Nephron progenitor cell (in vitro differentiated cells): ENCODE measurements at regions not wholly inside any gene's neighbourhood (a gene's known extent, or its start where the extent isn't known, plus 50 kb on each side); places are given as distances from the start of the nearest gene placed in this dataset.

Experiments
- DNase-seq: peaks from one replicate; pipeline ENCODE4 v3.0.0; 2021
- H3K27ac Mint-ChIP-seq: 2 replicates; pipeline ENCODE4 v1.8.0; 2021; ENCODE audit warnings: mild to moderate bottlenecking, moderate library complexity, mixed read lengths
- H3K27me3 Mint-ChIP-seq: 2 replicates; pipeline ENCODE4 v1.8.0; 2021; ENCODE audit warnings: mild to moderate bottlenecking, low read depth, mixed read lengths; ENCODE audit not compliant: poor library complexity
- H3K36me3 Mint-ChIP-seq: 2 replicates; pipeline ENCODE4 v1.8.0; 2021; ENCODE audit warnings: low read depth, mixed read lengths
- H3K4me1 Mint-ChIP-seq: 2 replicates; pipeline ENCODE4 v1.8.0; 2021; ENCODE audit warnings: mixed read lengths
- H3K4me3 Mint-ChIP-seq: 2 replicates; pipeline ENCODE4 v1.8.0; 2021; ENCODE audit warnings: mild to moderate bottlenecking, moderate library complexity, mixed read lengths
- H3K9me3 Mint-ChIP-seq: 2 replicates; pipeline ENCODE4 v1.8.0; 2021; ENCODE audit warnings: mild to moderate bottlenecking, moderate library complexity, mixed read lengths
- TF ChIP-seq, protein P1 (sequence below): fragments of 200-600 bp; sonication (generic); IDR thresholded peaks from 2 replicates; pipeline ENCODE4 v1.5.0; 2021; ENCODE audit warnings: antibody characterized with exemption

DNA sequence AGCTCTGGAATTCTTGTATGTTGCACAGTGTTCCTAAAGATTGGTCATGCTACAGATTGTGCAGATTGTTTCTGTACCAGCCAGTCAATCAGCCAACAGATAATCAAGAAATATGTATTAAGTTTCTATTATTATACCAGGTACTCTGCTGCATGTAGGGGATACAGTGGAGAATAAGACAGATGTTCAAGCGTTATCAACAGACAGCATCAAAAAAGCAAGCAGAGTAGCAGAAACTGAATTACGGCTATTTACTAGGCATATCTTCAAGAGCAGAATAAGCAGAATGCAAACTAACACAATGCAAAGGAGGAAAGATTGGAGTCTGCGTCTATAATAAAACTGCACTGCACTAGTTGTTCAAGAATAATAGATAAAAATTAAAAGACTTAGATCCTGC lies 278.6 kb downstream of the ETS1 start:
- no peak overlapping the region for H3K4me3 Mint-ChIP-seq
- peaks cover 4% of the 10 kb centered on the region for H3K36me3 Mint-ChIP-seq
- peaks cover 5% of the 10 kb centered on the region for H3K9me3 Mint-ChIP-seq
- TF ChIP-seq, protein P1, sequence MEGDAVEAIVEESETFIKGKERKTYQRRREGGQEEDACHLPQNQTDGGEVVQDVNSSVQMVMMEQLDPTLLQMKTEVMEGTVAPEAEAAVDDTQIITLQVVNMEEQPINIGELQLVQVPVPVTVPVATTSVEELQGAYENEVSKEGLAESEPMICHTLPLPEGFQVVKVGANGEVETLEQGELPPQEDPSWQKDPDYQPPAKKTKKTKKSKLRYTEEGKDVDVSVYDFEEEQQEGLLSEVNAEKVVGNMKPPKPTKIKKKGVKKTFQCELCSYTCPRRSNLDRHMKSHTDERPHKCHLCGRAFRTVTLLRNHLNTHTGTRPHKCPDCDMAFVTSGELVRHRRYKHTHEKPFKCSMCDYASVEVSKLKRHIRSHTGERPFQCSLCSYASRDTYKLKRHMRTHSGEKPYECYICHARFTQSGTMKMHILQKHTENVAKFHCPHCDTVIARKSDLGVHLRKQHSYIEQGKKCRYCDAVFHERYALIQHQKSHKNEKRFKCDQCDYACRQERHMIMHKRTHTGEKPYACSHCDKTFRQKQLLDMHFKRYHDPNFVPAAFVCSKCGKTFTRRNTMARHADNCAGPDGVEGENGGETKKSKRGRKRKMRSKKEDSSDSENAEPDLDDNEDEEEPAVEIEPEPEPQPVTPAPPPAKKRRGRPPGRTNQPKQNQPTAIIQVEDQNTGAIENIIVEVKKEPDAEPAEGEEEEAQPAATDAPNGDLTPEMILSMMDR: no peak
- peaks cover 38% of the 10 kb centered on the region for H3K4me1 Mint-ChIP-seq
- no peak overlapping the region for H3K27ac Mint-ChIP-seq
- peaks cover 12% of the 10 kb centered on the region for H3K27me3 Mint-ChIP-seq
- no peak for DNase-seq

DNA sequence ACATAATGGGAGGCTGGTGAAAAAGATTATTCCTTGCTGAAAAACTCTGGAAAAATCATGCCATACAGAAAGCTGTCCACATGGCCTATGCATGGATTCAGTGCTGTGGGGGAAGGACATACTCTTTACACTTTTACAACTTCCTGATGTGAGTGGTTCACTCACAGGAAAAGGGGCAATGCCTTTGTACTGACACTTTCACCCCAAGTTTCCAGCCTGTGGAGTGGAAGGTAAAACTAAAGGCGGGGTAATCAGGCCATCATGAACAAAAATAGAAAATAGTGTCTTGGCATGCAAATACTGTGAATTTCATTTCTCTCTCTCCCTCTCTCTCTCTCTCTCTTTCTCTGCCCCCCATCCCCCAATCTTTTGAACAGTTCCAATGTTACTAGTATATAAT lies 281.8 kb downstream of the ETS1 start:
- Mint-ChIP-seq H3K4me3 (no peak overlapping the region), H3K27me3 (peaks cover 12% of the 10 kb centered on the region), H3K27ac (no peak overlapping the region), H3K9me3 (no peaks in the 10 kb centered on the region), H3K36me3 (no peaks in the 10 kb centered on the region), H3K4me1 (peaks cover 62% of the 10 kb centered on the region)
- TF ChIP-seq, protein P1: no peak
- no peak for DNase-seq

DNA sequence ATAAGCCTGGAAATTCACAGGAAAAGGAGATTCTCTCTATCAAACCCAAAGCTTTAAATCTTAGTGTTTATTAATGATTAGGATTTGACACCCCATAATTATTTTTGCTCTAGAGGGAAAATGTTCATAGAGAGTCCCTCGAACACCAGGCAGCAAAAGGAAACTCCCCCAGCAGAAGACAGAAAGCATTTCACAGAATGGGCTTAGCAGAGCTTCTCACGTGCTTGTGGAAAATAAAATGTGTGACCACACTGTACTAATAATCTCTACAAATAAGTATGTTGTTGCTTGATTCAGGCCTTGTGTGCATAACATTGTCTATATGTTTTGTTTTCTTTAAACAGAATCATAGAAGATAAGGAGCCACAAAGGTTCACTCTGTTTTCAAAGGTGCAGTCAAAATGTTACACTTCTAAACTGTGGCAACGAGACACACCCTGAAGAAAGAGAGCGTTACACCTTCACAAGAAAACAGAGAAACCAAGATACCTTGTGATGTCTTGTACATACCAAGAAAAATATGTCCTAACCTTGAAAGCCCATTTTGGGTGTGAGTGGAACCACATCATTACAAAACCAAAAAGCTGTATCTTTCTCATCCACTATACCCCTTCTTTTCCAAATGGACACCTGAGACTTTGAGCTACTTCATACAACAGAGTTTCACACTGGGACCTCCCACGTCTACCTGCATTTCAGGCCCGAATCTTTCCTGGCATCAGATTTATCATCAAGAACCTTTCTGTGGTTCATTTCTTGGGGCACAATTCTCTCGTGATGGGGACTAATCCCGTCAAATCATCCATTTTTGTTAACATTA lies 282.5 kb downstream of the ETS1 start:
- H3K27me3 Mint-ChIP-seq: peaks cover 7% of the 10 kb centered on the region
- no peak overlapping the region for H3K4me3 Mint-ChIP-seq
- no peak overlapping the region for H3K27ac Mint-ChIP-seq
- TF ChIP-seq, protein P1: no peak
- peaks cover 62% of the 10 kb centered on the region for H3K4me1 Mint-ChIP-seq
- H3K36me3 Mint-ChIP-seq: no peaks in the 10 kb centered on the region
- no peaks in the 10 kb centered on the region for H3K9me3 Mint-ChIP-seq
- no peak for DNase-seq

DNA sequence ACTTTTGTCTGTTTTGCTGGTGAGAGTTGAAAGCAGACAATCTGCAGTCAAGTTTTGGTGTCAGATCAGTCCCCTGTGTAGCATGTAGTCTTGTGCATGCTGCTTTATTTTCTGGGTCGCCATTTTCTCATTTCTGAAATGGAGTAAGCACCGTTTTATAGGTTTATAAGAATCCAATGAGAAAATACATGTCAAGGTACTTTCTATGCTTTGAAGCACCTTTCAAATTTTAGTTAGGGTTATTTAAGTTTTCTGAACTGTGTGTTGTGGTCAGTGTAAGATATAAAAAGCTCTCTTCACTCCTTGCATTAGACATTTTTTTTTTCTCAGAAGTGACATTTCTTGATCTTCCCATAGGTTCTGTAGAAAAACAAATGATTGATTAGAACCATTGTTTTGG lies 283.2 kb downstream of the ETS1 start:
- H3K27ac Mint-ChIP-seq: no peak overlapping the region
- TF ChIP-seq, protein P1: no peak
- no peak for DNase-seq

DNA sequence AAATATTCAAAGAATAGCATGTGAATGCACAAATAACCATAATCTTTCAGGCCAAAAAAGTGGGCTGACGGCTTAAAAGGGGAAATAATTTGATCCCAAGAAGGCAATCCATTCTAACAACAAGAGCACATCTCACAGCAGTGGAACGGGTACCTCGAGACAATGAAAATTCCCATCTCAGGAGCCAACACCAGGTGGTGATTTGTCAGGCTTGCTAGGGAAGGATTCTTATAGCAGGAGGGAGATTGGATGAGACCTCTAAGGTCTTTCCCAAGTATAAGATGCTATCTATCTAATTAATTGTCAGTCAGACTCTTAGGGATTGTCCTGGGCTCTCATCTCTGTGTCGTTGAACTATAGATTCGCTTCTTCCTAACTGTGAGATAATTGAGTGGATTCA lies 284.0 kb downstream of the ETS1 start:
- TF ChIP-seq, protein P1: no peak
- H3K27me3 Mint-ChIP-seq: peaks cover 7% of the 10 kb centered on the region
- no peak overlapping the region for H3K4me3 Mint-ChIP-seq
- no peak overlapping the region for H3K27ac Mint-ChIP-seq
- no peak for DNase-seq
- H3K36me3 Mint-ChIP-seq: no peaks in the 10 kb centered on the region
- no peaks in the 10 kb centered on the region for H3K9me3 Mint-ChIP-seq
- peaks cover 76% of the 10 kb centered on the region for H3K4me1 Mint-ChIP-seq

More for the DNA sequence above, 283.2 kb downstream of the ETS1 start:
- no peaks in the 10 kb centered on the region for H3K9me3 Mint-ChIP-seq
- H3K4me3 Mint-ChIP-seq: no peak overlapping the region
- peaks cover 69% of the 10 kb centered on the region for H3K4me1 Mint-ChIP-seq
- no peaks in the 10 kb centered on the region for H3K36me3 Mint-ChIP-seq
- peaks cover 7% of the 10 kb centered on the region for H3K27me3 Mint-ChIP-seq
